Forelimb muscle (tissue), 1 donor: ENCODE measurements at regions not wholly inside any gene's neighbourhood (a gene's known extent, or its start where the extent isn't known, plus 50 kb on each side); places are given as distances from the start of the nearest gene placed in this dataset.

Source experiments
- DNase-seq: peaks from one replicate; pipeline ENCODE4 v3.0.0-alpha.2; 2013; ENCODE audit warnings: low read depth

- DNase-seq, result no peak
Observed at GRCh38 chr3:24595796-24596195, 101.1 kb upstream of the THRB start.

- no peak for DNase-seq
Observed at GRCh38 chr3:24596626-24597025, 102.0 kb upstream of the THRB start.

- no peak for DNase-seq
Observed at GRCh38 chr3:24598695-24599470, 104.2 kb upstream of the THRB start.

DNA sequence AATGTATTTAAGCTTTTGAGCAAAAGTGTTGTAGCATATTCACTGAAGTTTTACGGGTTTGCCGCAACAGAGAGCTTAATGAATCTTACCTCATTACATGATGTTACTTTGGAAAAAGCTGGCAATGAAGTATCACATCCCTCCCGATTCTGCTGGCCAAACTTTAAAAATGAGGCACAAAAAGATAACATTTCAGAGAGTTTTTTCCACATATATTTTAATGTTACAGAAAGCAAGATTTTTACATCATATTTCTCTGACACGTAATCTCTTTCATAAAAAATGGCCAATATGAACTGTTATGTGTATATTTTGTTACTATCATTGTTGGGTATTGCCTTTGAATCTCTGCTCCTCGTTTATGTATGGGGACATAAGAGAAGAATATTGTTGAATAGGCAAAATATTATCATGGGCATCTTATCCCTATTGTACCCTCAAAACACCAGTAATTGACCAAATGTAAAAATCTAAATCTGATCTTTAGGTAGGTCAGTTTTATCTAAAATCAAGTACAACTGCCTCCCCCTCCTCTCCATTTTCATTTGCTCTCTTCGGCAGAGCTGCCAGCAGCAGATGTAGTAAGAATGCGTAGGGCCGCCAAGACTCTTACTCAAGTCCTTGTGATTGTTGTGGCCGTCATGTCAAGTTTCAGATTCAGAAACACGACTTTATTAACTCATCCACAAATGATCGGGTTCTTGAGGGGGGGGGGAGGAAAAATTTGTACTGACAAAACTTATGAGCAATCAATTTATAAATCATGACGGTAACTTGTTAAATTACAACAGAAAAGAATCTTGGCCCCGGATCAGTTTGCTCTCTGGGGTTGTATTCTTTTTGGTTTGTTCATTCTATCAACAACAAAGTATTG lies 106.7 kb upstream of the THRB start:
- no peak for DNase-seq

- DNase-seq, result no peak
Observed at GRCh38 chr3:24604215-24604614, 109.6 kb upstream of the THRB start.

GRCh38 chr3:24605511-24606028 lies 110.9 kb upstream of the THRB start:
- DNase-seq, result no peak

GRCh38 chr3:24607281-24607680 lies 112.6 kb upstream of the THRB start:
- DNase-seq, result no peak

DNA sequence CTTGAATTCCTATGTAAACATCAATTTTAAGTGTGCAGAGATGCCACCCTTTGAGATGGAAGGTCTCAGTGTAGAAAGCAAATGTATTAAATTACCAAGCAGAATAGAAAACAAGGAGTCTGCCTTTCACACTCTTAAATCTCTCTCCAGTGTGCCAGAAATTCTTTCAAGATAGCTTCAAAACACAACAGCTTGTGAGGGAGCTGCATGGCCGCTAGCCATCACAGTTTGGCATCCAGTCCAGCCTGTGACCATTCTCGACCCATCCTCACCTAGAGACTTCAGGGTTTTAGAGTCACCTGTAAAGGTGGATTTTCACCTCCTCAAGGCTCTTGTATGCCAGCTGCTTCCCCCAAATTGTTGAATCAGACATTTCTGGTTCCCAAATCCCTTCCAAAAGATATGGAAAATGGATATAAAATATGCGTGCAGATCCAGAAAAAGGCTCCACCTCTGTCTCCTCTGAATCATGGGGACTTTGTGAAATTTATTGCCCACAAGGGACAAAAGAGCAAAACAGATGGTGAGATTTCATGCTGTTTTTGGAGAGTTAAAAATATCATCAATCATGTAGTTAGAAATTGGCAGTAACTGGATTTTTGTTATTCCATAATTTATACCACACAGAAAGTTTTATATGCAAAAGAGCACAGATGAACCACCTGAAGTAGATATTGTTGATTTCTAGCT lies 114.2 kb upstream of the THRB start:
- DNase-seq, result no peak

- DNase-seq, result no peak
Observed at GRCh38 chr3:24614359-24614758, 119.7 kb upstream of the THRB start.

DNA sequence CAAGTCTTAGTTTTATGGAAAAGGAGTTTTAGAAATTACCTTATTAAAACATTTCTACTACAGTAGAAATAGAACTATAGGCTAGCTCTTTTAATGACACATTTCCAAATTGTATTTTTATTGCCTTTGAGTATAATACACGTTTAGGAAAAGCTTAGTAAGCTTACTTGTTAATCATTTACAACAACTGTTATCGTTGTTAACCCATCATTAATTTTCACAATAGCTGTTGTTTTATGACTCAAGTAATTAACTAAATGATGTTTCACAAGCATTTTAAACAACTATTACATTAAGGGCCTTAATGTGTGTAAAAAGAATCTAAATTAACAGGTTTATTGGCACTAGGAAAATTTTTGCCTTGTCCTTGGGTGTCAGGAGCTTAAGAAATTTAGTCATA lies 120.5 kb upstream of the THRB start:
- DNase-seq, result no peak

GRCh38 chr3:24616110-24616829 lies 121.6 kb upstream of the THRB start:
- no peak for DNase-seq

DNA sequence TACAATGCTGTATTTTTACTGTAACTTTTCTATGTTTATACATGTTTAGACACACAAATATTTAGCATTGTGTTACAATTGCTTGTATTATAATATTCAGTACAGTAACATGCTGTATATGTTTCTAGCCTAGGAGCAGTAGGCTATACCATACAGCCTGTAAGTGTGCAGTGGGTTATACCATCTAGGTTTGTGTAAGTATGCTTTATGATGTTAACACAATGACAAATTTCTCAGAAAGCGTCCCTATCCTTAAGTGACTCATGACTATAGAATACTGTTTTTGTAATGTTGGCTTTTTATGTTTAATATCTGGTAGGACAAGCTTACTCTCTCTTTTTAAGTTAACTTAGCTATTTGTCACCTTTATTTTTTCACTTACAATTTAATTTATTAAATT lies 127.5 kb upstream of the THRB start:
- DNase-seq, result no peak

DNA sequence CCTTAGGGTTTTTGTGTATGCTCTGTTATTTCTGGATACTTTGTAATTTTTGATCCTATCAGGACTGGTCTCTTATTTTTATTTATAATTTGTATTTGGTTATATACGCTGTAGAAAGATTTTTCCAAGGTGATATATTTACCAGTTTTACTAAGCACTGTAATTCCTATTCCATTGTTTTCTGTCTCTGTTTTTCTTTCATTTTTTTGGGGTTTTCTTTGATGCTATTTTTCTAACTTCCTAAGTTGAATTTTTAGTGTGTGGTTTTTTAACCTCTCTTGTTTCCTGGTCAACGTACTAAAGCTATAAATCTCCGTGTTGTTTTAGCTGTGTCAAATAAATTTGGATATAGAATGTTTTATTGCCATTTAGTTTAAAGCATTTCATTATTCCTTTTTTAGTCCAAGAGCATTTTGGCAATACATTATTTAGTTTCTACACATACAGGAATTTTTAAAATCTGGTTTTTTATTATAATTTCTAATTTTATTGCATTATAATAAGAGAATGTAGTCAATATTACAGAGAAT lies 128.1 kb upstream of the THRB start:
- DNase-seq, result no peak

GRCh38 chr3:24623657-24624056 lies 129.0 kb upstream of the THRB start:
- no peak for DNase-seq

DNA sequence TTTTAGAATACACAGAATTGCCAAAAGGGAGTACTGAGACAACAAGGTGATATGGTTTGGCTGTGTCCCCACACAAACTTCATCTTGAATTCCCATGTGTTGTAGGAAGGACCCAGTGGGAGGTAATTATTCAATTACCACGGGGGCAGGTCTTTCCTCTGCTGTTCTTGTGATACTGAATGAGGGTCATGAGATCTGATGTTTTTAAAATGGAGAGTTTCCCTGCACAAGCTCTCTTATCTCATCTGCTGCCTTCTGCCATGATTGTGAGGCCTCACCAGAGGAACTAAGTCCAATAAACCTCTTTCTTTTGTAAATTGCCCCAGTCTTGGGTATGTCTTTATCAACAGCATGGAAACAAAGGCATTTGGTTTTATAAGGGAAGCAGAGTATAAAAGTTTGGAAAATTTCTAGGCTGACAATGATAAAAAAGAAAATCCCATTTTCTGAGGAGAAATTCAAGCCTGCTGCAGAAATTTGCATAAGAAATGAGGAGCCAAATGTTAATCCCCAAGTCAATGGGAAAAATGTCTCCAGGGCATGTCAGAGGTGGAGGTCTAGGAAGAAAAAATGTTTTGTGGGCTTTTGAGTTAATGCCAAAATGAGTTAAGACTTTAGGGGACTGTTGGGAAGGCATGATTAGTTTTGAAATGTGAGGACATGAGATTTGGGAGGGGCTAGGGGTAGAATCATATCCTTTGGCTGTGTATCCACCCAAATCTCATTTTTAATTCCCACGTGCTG lies 130.5 kb upstream of the THRB start:
- no peak for DNase-seq

DNA sequence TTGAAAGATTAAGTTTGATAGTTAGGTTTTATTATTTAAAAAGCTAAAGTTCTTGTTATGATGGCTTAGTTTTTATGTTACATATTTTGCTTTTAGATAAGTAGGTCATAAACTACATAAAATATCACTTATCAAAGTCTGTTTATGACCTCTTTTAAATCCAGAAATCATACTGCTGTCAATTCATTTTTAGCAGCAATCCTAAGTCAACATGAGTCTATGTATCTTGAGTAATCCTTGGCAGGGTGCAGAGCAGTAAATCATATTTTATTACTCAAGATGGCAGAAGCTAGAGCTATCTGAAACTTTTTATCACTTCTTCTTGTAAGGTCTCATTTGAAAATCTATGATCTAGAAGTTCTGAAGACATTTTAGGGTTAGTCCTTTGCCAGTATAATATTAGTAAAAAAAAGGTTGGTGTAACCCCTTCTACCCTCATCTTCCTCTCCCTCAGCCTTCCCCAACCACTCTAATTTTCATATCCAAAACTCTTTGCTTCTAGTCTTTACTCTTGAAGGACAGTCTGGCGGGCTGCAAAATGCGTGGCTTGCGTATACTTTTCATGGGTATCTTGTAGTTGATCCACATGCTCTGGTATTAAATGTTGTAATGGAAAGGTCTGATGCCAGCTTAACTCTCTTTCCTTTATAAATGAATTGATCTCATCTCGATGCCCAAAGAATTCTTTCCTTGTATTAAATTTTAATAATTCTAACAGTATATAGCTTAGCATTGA lies 134.0 kb upstream of the THRB start:
- no peak for DNase-seq

GRCh38 chr3:24631481-24631880 lies 136.8 kb upstream of the THRB start:
- no peak for DNase-seq

DNA sequence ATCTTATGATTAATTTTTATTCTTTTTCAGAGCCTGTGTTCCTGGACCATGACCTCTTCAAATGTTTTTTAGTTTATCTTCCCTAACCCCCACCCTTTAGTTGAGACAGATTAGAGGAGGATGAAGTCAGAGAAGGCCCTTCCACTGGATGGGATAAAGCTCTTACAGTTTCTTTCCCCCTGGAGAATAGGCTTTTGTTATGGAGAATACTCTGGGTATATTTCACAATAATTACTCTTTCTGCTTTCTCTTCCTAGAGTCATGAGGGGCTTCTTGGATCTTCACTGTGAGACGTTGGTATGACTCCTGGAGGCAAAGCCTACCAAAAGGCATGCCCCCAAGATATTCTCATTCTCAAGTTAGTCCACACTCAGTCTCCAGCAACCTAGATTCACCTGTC lies 144.4 kb upstream of the THRB start:
- DNase-seq, result no peak

- DNase-seq, result no peak
Observed at GRCh38 chr3:24639481-24640329, 145.1 kb upstream of the THRB start.
